OCI-LY1 (cell line): ENCODE measurements at regions not wholly inside any gene's neighbourhood (a gene's known extent, or its start where the extent isn't known, plus 50 kb on each side); places are given as distances from the start of the nearest gene placed in this dataset.

Experiments used
- EZH2 ChIP-seq: fragments of 200-600 bp; sonication (generic), shearing (Covaris generic); IDR thresholded peaks from 2 replicates; pipeline ENCODE4 v1.8.0; 2017; ENCODE audit warnings: borderline replicate concordance, mixed run types, mild to moderate bottlenecking, antibody characterized with exemption, low read length, moderate library complexity, mixed read lengths
- TF ChIP-seq, protein P1 (sequence below): fragments of 200-600 bp; sonication (generic), shearing (Covaris generic); IDR thresholded peaks from 2 replicates; pipeline ENCODE4 v1.5.1; 2017; ENCODE audit warnings: mild to moderate bottlenecking, antibody characterized with exemption, low read length, moderate library complexity, mixed read lengths

DNA sequence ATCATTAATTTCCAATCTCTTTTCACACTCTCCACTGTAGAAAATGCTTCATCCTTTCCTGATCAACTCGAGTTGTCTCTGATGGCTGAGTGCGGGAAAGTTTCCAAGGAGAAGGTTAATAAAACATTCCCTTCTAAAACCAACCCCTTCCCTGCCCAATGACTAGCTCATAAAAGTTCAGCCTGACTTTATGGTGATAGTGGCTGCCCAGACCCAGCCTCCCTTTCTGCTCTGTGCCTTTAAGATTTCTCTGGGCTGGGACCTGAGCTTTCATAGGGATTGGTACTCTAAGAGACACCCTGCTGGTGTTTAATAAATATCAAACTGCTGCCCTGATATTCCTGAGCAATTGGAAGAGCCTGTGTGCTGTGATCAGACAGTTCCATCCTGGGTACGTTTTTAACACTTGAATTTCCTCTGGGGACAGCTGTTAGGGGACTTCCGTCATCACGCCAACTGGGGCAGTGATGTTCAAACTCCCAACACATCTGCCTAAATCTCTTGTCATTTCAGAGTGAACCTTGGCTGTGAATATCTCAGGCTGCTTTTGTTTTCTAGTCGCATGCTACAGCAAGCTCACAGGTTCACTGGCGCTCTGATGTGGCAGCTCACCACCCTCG lies 195.0 kb upstream of the KIRREL3 start:
- TF ChIP-seq, protein P1, sequence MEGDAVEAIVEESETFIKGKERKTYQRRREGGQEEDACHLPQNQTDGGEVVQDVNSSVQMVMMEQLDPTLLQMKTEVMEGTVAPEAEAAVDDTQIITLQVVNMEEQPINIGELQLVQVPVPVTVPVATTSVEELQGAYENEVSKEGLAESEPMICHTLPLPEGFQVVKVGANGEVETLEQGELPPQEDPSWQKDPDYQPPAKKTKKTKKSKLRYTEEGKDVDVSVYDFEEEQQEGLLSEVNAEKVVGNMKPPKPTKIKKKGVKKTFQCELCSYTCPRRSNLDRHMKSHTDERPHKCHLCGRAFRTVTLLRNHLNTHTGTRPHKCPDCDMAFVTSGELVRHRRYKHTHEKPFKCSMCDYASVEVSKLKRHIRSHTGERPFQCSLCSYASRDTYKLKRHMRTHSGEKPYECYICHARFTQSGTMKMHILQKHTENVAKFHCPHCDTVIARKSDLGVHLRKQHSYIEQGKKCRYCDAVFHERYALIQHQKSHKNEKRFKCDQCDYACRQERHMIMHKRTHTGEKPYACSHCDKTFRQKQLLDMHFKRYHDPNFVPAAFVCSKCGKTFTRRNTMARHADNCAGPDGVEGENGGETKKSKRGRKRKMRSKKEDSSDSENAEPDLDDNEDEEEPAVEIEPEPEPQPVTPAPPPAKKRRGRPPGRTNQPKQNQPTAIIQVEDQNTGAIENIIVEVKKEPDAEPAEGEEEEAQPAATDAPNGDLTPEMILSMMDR, result no peak
- TF ChIP-seq EZH2, result no peak
